Naive B cell (primary cell): ENCODE measurements at regions not wholly inside any gene's neighbourhood (a gene's known extent, or its start where the extent isn't known, plus 50 kb on each side); places are given as distances from the start of the nearest gene placed in this dataset.

Source experiments
- ATAC-seq, 2 donors: fragments of 150-1000 bp; cut with Tn5 transposase; 2 replicates each; pipeline ENCODE4 v1.10.0; 2021; ENCODE audit warnings: low read depth in 2 of 2, mild to moderate bottlenecking in 2 of 2, moderate library complexity in 2 of 2
- DNase-seq: peaks from one replicate; pipeline ENCODE4 v3.0.0; 2022
- H3K27ac Mint-ChIP-seq, 6 donors: one replicate each; pipeline ENCODE4 v1.8.0; 2020 to 2022; ENCODE audit warnings: mild to moderate bottlenecking in 6 of 6, mixed read lengths in 6 of 6, moderate library complexity in 5 of 6, inconsistent platforms in 2 of 6
- H3K27me3 Mint-ChIP-seq, 3 donors: one replicate each; pipeline ENCODE4 v1.8.0; 2021 to 2022; ENCODE audit warnings: mixed read lengths in 3 of 3, mild to moderate bottlenecking in 1 of 3
- H3K36me3 Mint-ChIP-seq, 2 donors: one replicate each; pipeline ENCODE4 v1.8.0; 2020 to 2022; ENCODE audit warnings: mixed read lengths in 2 of 2, inconsistent platforms in 1 of 2, mild to moderate bottlenecking in 1 of 2
- H3K4me1 Mint-ChIP-seq, 3 donors: one replicate each; pipeline ENCODE4 v1.8.0; 2020 to 2022; ENCODE audit warnings: mixed read lengths in 3 of 3, inconsistent platforms in 1 of 3, mild to moderate bottlenecking in 1 of 3, moderate library complexity in 1 of 3
- H3K4me3 Mint-ChIP-seq, 8 donors: one replicate each; pipeline ENCODE4 v1.8.0; 2020 to 2022; ENCODE audit warnings: mild to moderate bottlenecking in 8 of 8, mixed read lengths in 8 of 8, moderate library complexity in 8 of 8, inconsistent platforms in 2 of 8
- H3K9me3 Mint-ChIP-seq, 7 donors: one replicate each; pipeline ENCODE4 v1.8.0; 2020 to 2022; ENCODE audit warnings: mixed read lengths in 7 of 7, mild to moderate bottlenecking in 5 of 7, inconsistent platforms in 2 of 7, moderate library complexity in 1 of 7

DNA sequence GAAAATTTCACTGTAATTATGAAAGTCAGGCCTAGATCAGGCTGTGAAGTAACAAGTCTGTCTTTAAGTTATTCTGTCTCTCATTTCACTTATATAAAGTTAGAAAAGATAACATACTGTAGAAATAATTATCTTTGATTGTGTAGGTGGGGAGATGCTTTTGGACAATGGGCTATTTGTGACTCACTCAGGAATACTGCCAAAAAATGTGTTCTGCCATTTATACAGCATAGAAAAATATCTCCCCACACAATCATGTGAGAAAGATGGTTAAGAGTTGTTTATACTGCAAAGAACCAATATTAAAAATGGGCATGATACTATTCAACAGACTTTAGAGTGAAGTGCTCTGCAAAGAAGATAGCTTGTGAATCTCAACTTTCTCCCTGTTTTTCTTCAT is 95.0 kb upstream of the GABRA2 start:
- DNase-seq (no peak), ATAC-seq (no peak)
- Mint-ChIP-seq H3K36me3 (no peaks in the 10 kb centered on the region), H3K27ac (no peak overlapping the region), H3K4me1 (no peaks in the 10 kb centered on the region), H3K9me3 (peaks cover 0 to 5% (median 2%) of the 10 kb centered on the region in 7 donors), H3K4me3 (no peak overlapping the region), H3K27me3 (no peaks in the 10 kb centered on the region)

GRCh38 chr4:46462733-46463132 is 72.8 kb upstream of the GABRA2 start:
- DNase-seq (no peak), ATAC-seq (no peak)
- Mint-ChIP-seq H3K27ac (peak overlapping the region in 1 of 6 donors; percentile 14), H3K9me3 (peaks cover 0 to 13% (median 7%) of the 10 kb centered on the region in 7 donors), H3K4me1 (no peaks in the 10 kb centered on the region), H3K36me3 (no peaks in the 10 kb centered on the region), H3K4me3 (no peak overlapping the region), H3K27me3 (no peaks in the 10 kb centered on the region)

DNA sequence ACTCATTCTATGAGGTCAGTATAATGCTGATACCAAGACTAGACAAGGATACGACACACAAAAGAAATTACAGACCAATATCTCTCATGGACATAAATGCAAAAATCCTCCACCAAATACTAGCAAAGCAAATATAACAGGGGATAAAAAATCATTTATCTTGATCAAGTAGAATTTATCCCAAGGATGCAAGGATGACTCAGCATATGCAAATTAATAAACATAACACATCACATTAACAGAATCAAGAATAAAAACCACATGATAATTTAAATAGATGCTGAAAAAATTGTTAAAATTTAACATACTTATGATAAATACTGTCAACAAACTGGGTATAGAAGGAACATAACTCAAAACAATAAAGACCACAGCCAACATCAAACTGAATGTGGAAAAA is 69.4 kb upstream of the GABRA2 start:
- Mint-ChIP-seq H3K9me3 (peaks cover 3 to 43% (median 9%) of the 10 kb centered on the region in 7 donors), H3K36me3 (no peaks in the 10 kb centered on the region), H3K4me1 (no peaks in the 10 kb centered on the region), H3K4me3 (no peak overlapping the region), H3K27ac (no peak overlapping the region), H3K27me3 (no peaks in the 10 kb centered on the region)
- ATAC-seq: no peak
- DNase-seq: no peak

- no peak for DNase-seq
- Mint-ChIP-seq H3K27ac (no peak overlapping the region), H3K4me3 (no peak overlapping the region), H3K27me3 (no peaks in the 10 kb centered on the region), H3K9me3 (peaks cover 0 to 14% (median 2%) of the 10 kb centered on the region in 7 donors), H3K4me1 (no peaks in the 10 kb centered on the region), H3K36me3 (no peaks in the 10 kb centered on the region)
- ATAC-seq: no peak
Measured at GRCh38 chr4:46450556-46450955, 60.6 kb upstream of the GABRA2 start.

GRCh38 chr4:46445710-46446314 is 55.9 kb upstream of the GABRA2 start:
- no peak for DNase-seq
- Mint-ChIP-seq H3K4me3 (no peak overlapping the region), H3K4me1 (no peaks in the 10 kb centered on the region), H3K27ac (no peak overlapping the region), H3K27me3 (no peaks in the 10 kb centered on the region), H3K36me3 (no peaks in the 10 kb centered on the region), H3K9me3 (peaks cover under 1 to 13% (median 3%) of the 10 kb centered on the region in 7 donors)
- no peak for ATAC-seq

DNA sequence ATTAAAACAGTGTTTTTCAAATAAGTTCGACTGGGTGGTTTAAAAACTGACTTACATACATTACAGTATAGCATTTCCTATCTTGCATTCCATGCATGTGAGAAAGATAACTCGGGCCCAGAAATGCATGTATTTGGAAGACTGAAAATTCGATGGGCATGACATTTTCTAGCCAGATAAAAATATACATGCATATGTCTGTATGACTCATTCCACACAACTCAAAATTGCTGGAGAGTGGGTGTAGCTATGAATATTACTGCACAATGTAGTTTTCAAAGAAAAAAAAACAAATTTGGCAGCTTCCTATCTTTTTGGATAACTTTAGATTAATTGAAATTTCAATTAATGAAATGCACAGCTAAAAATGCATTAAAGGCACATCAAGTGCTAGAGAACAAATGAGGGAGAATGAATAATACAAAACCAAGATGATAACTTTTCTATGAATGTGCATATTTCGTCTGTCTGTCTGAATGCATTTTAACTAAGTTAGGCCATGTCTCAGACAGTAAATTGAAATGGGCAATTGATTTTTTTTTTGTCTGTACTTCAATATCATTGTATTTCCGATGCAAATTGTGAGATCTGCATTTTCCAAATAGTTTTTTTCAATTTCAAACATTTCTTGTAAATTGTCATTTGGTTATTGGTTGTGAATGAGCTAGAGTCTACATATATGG is 54.5 kb upstream of the GABRA2 start:
- no peak for ATAC-seq

DNA sequence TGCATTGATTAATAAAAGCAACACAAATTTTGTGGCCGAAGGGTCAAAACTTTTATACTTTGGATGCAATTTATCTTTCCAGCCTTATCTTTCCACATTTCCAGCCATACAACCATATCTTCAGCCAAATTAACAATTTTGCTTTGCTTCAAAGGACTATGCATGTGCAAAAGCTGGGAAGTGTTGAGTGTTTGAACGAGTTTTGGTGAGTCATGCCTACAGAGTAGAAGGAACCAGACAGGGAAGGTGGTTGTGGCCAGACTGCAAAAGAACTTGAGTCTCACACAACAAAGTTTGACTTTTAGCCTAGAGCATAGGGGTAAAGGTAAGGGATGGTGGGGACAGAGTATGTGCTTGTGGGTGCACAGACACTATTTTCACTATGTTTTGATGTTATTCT is 53.0 kb upstream of the GABRA2 start:
- Mint-ChIP-seq H3K27me3 (no peaks in the 10 kb centered on the region), H3K36me3 (no peaks in the 10 kb centered on the region), H3K4me1 (no peaks in the 10 kb centered on the region), H3K4me3 (no peak overlapping the region), H3K27ac (no peak overlapping the region), H3K9me3 (peaks cover 0 to 28% (median 8%) of the 10 kb centered on the region in 7 donors)
- no peak for DNase-seq
- no peak for ATAC-seq

More for the DNA sequence above, 54.5 kb upstream of the GABRA2 start:
- H3K27me3 Mint-ChIP-seq: no peaks in the 10 kb centered on the region
- H3K36me3 Mint-ChIP-seq: no peaks in the 10 kb centered on the region
- DNase-seq: no peak
- no peak overlapping the region for H3K4me3 Mint-ChIP-seq
- no peak overlapping the region for H3K27ac Mint-ChIP-seq
- H3K9me3 Mint-ChIP-seq: peaks cover 0 to 19% (median 3%) of the 10 kb centered on the region in 7 donors
- H3K4me1 Mint-ChIP-seq: no peaks in the 10 kb centered on the region

- H3K4me1 Mint-ChIP-seq: no peaks in the 10 kb centered on the region
- no peak overlapping the region for H3K27ac Mint-ChIP-seq
- H3K36me3 Mint-ChIP-seq: no peaks in the 10 kb centered on the region
- H3K9me3 Mint-ChIP-seq: peaks cover 0 to 28% (median 8%) of the 10 kb centered on the region in 7 donors
- no peaks in the 10 kb centered on the region for H3K27me3 Mint-ChIP-seq
- no peak overlapping the region for H3K4me3 Mint-ChIP-seq
- no peak for DNase-seq
- no peak for ATAC-seq
Measured at GRCh38 chr4:46441136-46441859, 51.4 kb upstream of the GABRA2 start.
